ENCODE measurements at regions not wholly inside any gene's neighbourhood (a gene's known extent, or its start where the extent isn't known, plus 50 kb on each side); places are given as distances from the start of the nearest gene placed in this dataset.
"Not testable (repeated sequence)": the region's sequence is repeated elsewhere in the genome, so short reads cannot be mapped to it uniquely, and the experiment has no call there.

- DNase-seq, result no peak
Measured at GRCh38 chr1:65593516-65593915, 173.0 kb downstream of the LEPR start.

- no peak for DNase-seq
Measured at GRCh38 chr1:65595724-65596123, 175.3 kb downstream of the LEPR start.

- DNase-seq, result no peak
Measured at GRCh38 chr1:65596768-65597167, 176.3 kb downstream of the LEPR start.

- no peak for DNase-seq
Measured at GRCh38 chr1:65605621-65606020, 185.2 kb downstream of the LEPR start.

GRCh38 chr1:65606426-65606825, 186.0 kb downstream of the LEPR start:
- no peak for DNase-seq

GRCh38 chr1:65613884-65614283, 178.8 kb upstream of the PDE4B start:
- no peak for DNase-seq

- DNase-seq, result no peak
Measured at GRCh38 chr1:65615859-65616258, 176.8 kb upstream of the PDE4B start.

GRCh38 chr1:65621721-65622120, 171.0 kb upstream of the PDE4B start:
- not testable (repeated sequence) for DNase-seq

GRCh38 chr1:65623895-65624294, 168.8 kb upstream of the PDE4B start:
- DNase-seq, result no peak

- no peak for DNase-seq
Measured at GRCh38 chr1:65625528-65625927, 167.2 kb upstream of the PDE4B start.

GRCh38 chr1:65626003-65626402, 166.7 kb upstream of the PDE4B start:
- no peak for DNase-seq

GRCh38 chr1:65629788-65630187, 162.9 kb upstream of the PDE4B start:
- no peak for DNase-seq

GRCh38 chr1:65630855-65631254, 161.8 kb upstream of the PDE4B start:
- no peak for DNase-seq

- DNase-seq, result no peak
Measured at GRCh38 chr1:65632235-65632634, 160.5 kb upstream of the PDE4B start.

- no peak for DNase-seq
Measured at GRCh38 chr1:65640046-65640445, 152.6 kb upstream of the PDE4B start.

- not testable (repeated sequence) for DNase-seq
Measured at GRCh38 chr1:65649185-65649584, 143.5 kb upstream of the PDE4B start.

GRCh38 chr1:65650682-65651081, 142.0 kb upstream of the PDE4B start:
- no peak for DNase-seq

GRCh38 chr1:65654526-65654925, 138.2 kb upstream of the PDE4B start:
- DNase-seq, result not testable (repeated sequence)

- DNase-seq, result not testable (repeated sequence)
Measured at GRCh38 chr1:65657609-65658008, 135.1 kb upstream of the PDE4B start.

GRCh38 chr1:65658122-65658521, 134.6 kb upstream of the PDE4B start:
- no peak for DNase-seq

- DNase-seq, result no peak
Measured at GRCh38 chr1:65668368-65668767, 124.3 kb upstream of the PDE4B start.

GRCh38 chr1:65670518-65670917, 122.2 kb upstream of the PDE4B start:
- no peak for DNase-seq

GRCh38 chr1:65674522-65674921, 118.2 kb upstream of the PDE4B start:
- DNase-seq, result no peak

- no peak for DNase-seq
Measured at GRCh38 chr1:65679773-65680172, 112.9 kb upstream of the PDE4B start.

GRCh38 chr1:65681096-65681495, 111.6 kb upstream of the PDE4B start:
- no peak for DNase-seq
